Neural cell (in vitro differentiated cells): ENCODE measurements at regions not wholly inside any gene's neighbourhood (a gene's known extent, or its start where the extent isn't known, plus 50 kb on each side); places are given as distances from the start of the nearest gene placed in this dataset.
"Not testable (repeated sequence)": the region's sequence is repeated elsewhere in the genome, so short reads cannot be mapped to it uniquely, and the experiment has no call there.

Source experiments
- H2AFZ ChIP-seq: fragments of 200-600, 300-800 bp; sonication (generic), shearing (Covaris generic); 2 replicates; pipeline ENCODE4 v1.6.0; 2014; ENCODE audit warnings: low read depth, mild to moderate bottlenecking, antibody characterized with exemption, low read length, moderate library complexity
- H3F3A ChIP-seq: fragments of 200-600 bp; shearing (Covaris generic); 2 replicates; pipeline ENCODE4 v1.6.1; 2016; ENCODE audit warnings: mild to moderate bottlenecking, moderate library complexity, mixed read lengths, antibody characterized with exemption, low read length; ENCODE audit not compliant: insufficient read depth, poor library complexity, severe bottlenecking
- H3K27ac ChIP-seq: fragments of 200-600, 300-800 bp; sonication (generic), shearing (Covaris generic); 2 replicates; pipeline ENCODE4 v1.5.1; 2014; ENCODE audit warnings: mild to moderate bottlenecking, low read length, moderate library complexity
- H3K27me3 ChIP-seq: fragments of 300-800, 200-600 bp; sonication (generic), shearing (Covaris generic); 2 replicates; pipeline ENCODE4 v1.6.0; 2014; ENCODE audit warnings: mild to moderate bottlenecking, low read depth, low read length, moderate library complexity; ENCODE audit not compliant: insufficient read depth
- H3K36me3 ChIP-seq: fragments of 300-800, 200-600 bp; sonication (generic), shearing (Covaris generic); 2 replicates; pipeline ENCODE4 v1.5.1; 2014; ENCODE audit warnings: mild to moderate bottlenecking, antibody characterized with exemption, low read length, moderate library complexity; ENCODE audit not compliant: insufficient read depth
- H3K4me2 ChIP-seq: fragments of 300-800, 200-600 bp; sonication (generic), shearing (Covaris generic); 2 replicates; pipeline ENCODE4 v1.6.0; 2014; ENCODE audit warnings: mild to moderate bottlenecking, low read length
- H3K4me3 ChIP-seq: fragments of 300-800, 200-600 bp; sonication (generic), shearing (Covaris generic); 2 replicates; pipeline ENCODE4 v1.5.1; 2014; ENCODE audit warnings: mild to moderate bottlenecking, low read length, moderate library complexity
- H3K79me2 ChIP-seq: fragments of 200-600 bp; shearing (Covaris generic); replicated peaks from 2 replicates; pipeline ENCODE4 v1.6.0; 2014; ENCODE audit warnings: mild to moderate bottlenecking, low read length, moderate library complexity; ENCODE audit not compliant: insufficient read depth
- H3K9ac ChIP-seq: fragments of 300-800, 200-600 bp; sonication (generic), shearing (Covaris generic); 2 replicates; pipeline ENCODE4 v1.6.1; 2016; ENCODE audit warnings: mild to moderate bottlenecking, low read length, mixed read lengths
- H3K9me2 ChIP-seq: fragments of 200-600 bp; shearing (Covaris generic); 2 replicates; pipeline ENCODE4 v1.6.1; 2016; ENCODE audit warnings: mild to moderate bottlenecking, low read length, mixed read lengths; ENCODE audit not compliant: insufficient read depth
- H3K9me3 ChIP-seq: fragments of 200-600, 300-800 bp; sonication (generic), shearing (Covaris generic); 2 replicates; pipeline ENCODE4 v1.6.1; 2016; ENCODE audit warnings: mild to moderate bottlenecking, mixed run types, low read length, moderate library complexity, mixed read lengths
- H4K20me1 ChIP-seq: fragments of 200-600 bp; shearing (Covaris generic); 2 replicates; pipeline ENCODE4 v1.6.1; 2016; ENCODE audit warnings: mild to moderate bottlenecking, mixed run types; ENCODE audit not compliant: insufficient read depth
- CTCF ChIP-seq: fragments of 450-650 bp; IDR thresholded peaks from 2 replicates; pipeline ENCODE4 v1.5.1; 2014; ENCODE audit warnings: antibody characterized with exemption, mild to moderate bottlenecking, moderate library complexity; ENCODE audit not compliant: poor library complexity, severe bottlenecking
- EP300 ChIP-seq: fragments of 450-650 bp; conservative IDR thresholded peaks from 2 replicates; pipeline ENCODE4 v1.6.1; 2014; ENCODE audit warnings: antibody characterized with exemption, mild to moderate bottlenecking, moderate library complexity; ENCODE audit not compliant: poor library complexity, severe bottlenecking
- EZH2 ChIP-seq: fragments of 200-600, 300-800 bp; shearing (Covaris generic), sonication (generic); IDR thresholded peaks from 2 replicates; pipeline ENCODE4 v1.6.1; 2014; ENCODE audit warnings: antibody characterized with exemption, low read length, borderline replicate concordance, mild to moderate bottlenecking; ENCODE audit not compliant: insufficient read depth, poor library complexity, severe bottlenecking
- MXI1 ChIP-seq: fragments of 450-650 bp; conservative IDR thresholded peaks from 2 replicates; pipeline ENCODE4 v1.6.1; 2014; ENCODE audit warnings: antibody characterized with exemption, mild to moderate bottlenecking; ENCODE audit not compliant: poor library complexity, severe bottlenecking
- POLR2AphosphoS5 ChIP-seq: IDR thresholded peaks from 2 replicates; pipeline ENCODE4 v1.6.1; 2012
- RAD21 ChIP-seq: fragments of 450-650 bp; conservative IDR thresholded peaks from 2 replicates; pipeline ENCODE4 v1.6.1; 2014; ENCODE audit warnings: antibody characterized with exemption, mild to moderate bottlenecking, moderate library complexity
- REST ChIP-seq: IDR thresholded peaks from 2 replicates; pipeline ENCODE4 v1.6.1; 2012; ENCODE audit warnings: borderline replicate concordance
- SMC3 ChIP-seq: fragments of 450-650 bp; conservative IDR thresholded peaks from 2 replicates; pipeline ENCODE4 v1.6.1; 2014; ENCODE audit warnings: antibody characterized with exemption, mild to moderate bottlenecking, moderate library complexity; ENCODE audit not compliant: poor library complexity
- TAF1 ChIP-seq: IDR thresholded peaks from 2 replicates; pipeline ENCODE4 v1.6.1; 2012; ENCODE audit warnings: low read depth

- H3K9me2 ChIP-seq, result no peaks in the 10 kb centered on the region
- no peaks in the 10 kb centered on the region for H3F3A ChIP-seq
- H3K27me3 ChIP-seq, result no peaks in the 10 kb centered on the region
- no peak overlapping the region for H3K27ac ChIP-seq
- H4K20me1 ChIP-seq, result no peaks in the 10 kb centered on the region
- H3K79me2 ChIP-seq, result no peaks in the 10 kb centered on the region
- no peaks in the 10 kb centered on the region for H3K9me3 ChIP-seq
- H3K4me2 ChIP-seq, result no peak overlapping the region
- TF ChIP-seq EZH2, result no peak
- TF ChIP-seq REST, result no peak
- no peak for TF ChIP-seq TAF1
- no peak for TF ChIP-seq CTCF
- no peak for TF ChIP-seq POLR2AphosphoS5
- TF ChIP-seq MXI1, result no peak
- no peak for TF ChIP-seq RAD21
- no peak for TF ChIP-seq EP300
- no peak for TF ChIP-seq SMC3
- no peak overlapping the region for H3K4me3 ChIP-seq
- no peak overlapping the region for H3K9ac ChIP-seq
- no peaks in the 10 kb centered on the region for H3K36me3 ChIP-seq
- H2AFZ ChIP-seq, result no peak overlapping the region
Observed at GRCh38 chr10:45144326-45145070, 143.8 kb downstream of the ZNF22 start.

- H3K79me2 ChIP-seq, H3K36me3 ChIP-seq, H3K9ac ChIP-seq, H3K9me2 ChIP-seq, H3K9me3 ChIP-seq, H3F3A ChIP-seq, H3K27me3 ChIP-seq, H3K4me3 ChIP-seq, H4K20me1 ChIP-seq, H3K4me2 ChIP-seq, H2AFZ ChIP-seq, H3K27ac ChIP-seq: not testable (repeated sequence)
Observed at GRCh38 chr10:45145143-45145542, 144.4 kb downstream of the ZNF22 start.

GRCh38 chr10:45147000-45147399 is 146.3 kb downstream of the ZNF22 start:
- H3K4me2 ChIP-seq, result no peak overlapping the region
- H3K9ac ChIP-seq, result no peak overlapping the region
- no peak overlapping the region for H3K27ac ChIP-seq
- no peaks in the 10 kb centered on the region for H4K20me1 ChIP-seq
- no peaks in the 10 kb centered on the region for H3K9me2 ChIP-seq
- no peaks in the 10 kb centered on the region for H3K79me2 ChIP-seq
- no peak overlapping the region for H3K4me3 ChIP-seq
- TF ChIP-seq RAD21 (no peak), EZH2 (no peak), MXI1 (no peak), CTCF (no peak), REST (no peak), SMC3 (no peak), POLR2AphosphoS5 (no peak)
- no peaks in the 10 kb centered on the region for H3K9me3 ChIP-seq
- no peaks in the 10 kb centered on the region for H3F3A ChIP-seq
- no peaks in the 10 kb centered on the region for H3K36me3 ChIP-seq
- H3K27me3 ChIP-seq, result no peaks in the 10 kb centered on the region
- no peak overlapping the region for H2AFZ ChIP-seq
